ENCODE measurements at regions not wholly inside any gene's neighbourhood (a gene's known extent, or its start where the extent isn't known, plus 50 kb on each side); places are given as distances from the start of the nearest gene placed in this dataset.
"Not testable (repeated sequence)": the region's sequence is repeated elsewhere in the genome, so short reads cannot be mapped to it uniquely, and the experiment has no call there.

GRCh38 chr9:15372455-15372854 is 50.2 kb upstream of the SNAPC3 start:
- no peaks in the 10 kb centered on the region for H3K9me3 ChIP-seq
- H3K4me1 ChIP-seq (ENCODE audit: low read depth) = peaks cover 14% of the 10 kb centered on the region
- intact Hi-C loops (cut with DNase I, micrococcal nuclease) = no loop called here
- no peaks in the 10 kb centered on the region for H3K36me3 ChIP-seq (ENCODE audit: low read depth)
- peak; percentile 77 for ATAC-seq
- no peak for DNase-seq
- no peak for TF ChIP-seq CTCF (IDR thresholded peaks at IDR 0.05)
- no peak overlapping the region for H3K4me3 ChIP-seq

GRCh38 chr9:15371448-15371845 is 51.2 kb upstream of the SNAPC3 start:
- ATAC-seq (no peak), DNase-seq (no peak)
- no peaks in the 10 kb centered on the region for H3K36me3 ChIP-seq (ENCODE audit: low read depth)
- no peaks in the 10 kb centered on the region for H3K9me3 ChIP-seq
- TF ChIP-seq CTCF (IDR thresholded peaks at IDR 0.05) = no peak
- intact Hi-C loops (cut with DNase I, micrococcal nuclease) = no loop called here
- H3K4me1 ChIP-seq (ENCODE audit: low read depth) = peaks cover 14% of the 10 kb centered on the region
- H3K4me3 ChIP-seq = no peak overlapping the region

GRCh38 chr9:15370466-15371447 is 51.9 kb upstream of the SNAPC3 start:
- TF ChIP-seq CTCF (IDR thresholded peaks at IDR 0.05) = no peak
- DNase-seq (no peak), ATAC-seq (peak; percentile 54)
- intact Hi-C loops (cut with DNase I, micrococcal nuclease) = no loop called here
- Histone ChIP-seq H3K4me1 (ENCODE audit: low read depth) (peaks cover 14% of the 10 kb centered on the region), H3K4me3 (no peak overlapping the region), H3K9me3 (no peaks in the 10 kb centered on the region), H3K36me3 (ENCODE audit: low read depth) (no peaks in the 10 kb centered on the region)

- intact Hi-C loops (cut with DNase I, micrococcal nuclease) = no loop called here
- H3K4me1 ChIP-seq (ENCODE audit: low read depth) = peaks cover 12% of the 10 kb centered on the region
- no peak overlapping the region for H3K4me3 ChIP-seq
- no peak for ATAC-seq
- no peaks in the 10 kb centered on the region for H3K36me3 ChIP-seq (ENCODE audit: low read depth)
- TF ChIP-seq CTCF (IDR thresholded peaks at IDR 0.05) = no peak
- no peak for DNase-seq
- H3K9me3 ChIP-seq = no peaks in the 10 kb centered on the region
Measured at GRCh38 chr9:15369871-15370270, 52.8 kb upstream of the SNAPC3 start.

- ATAC-seq (no peak), DNase-seq (no peak)
- H3K9me3 ChIP-seq = no peaks in the 10 kb centered on the region
- TF ChIP-seq CTCF (IDR thresholded peaks at IDR 0.05) = no peak
- intact Hi-C loops (cut with DNase I, micrococcal nuclease) = no loop called here
- no peak overlapping the region for H3K4me3 ChIP-seq
- peaks cover 9% of the 10 kb centered on the region for H3K4me1 ChIP-seq (ENCODE audit: low read depth)
- H3K36me3 ChIP-seq (ENCODE audit: low read depth) = no peaks in the 10 kb centered on the region
Measured at GRCh38 chr9:15369238-15369637, 53.4 kb upstream of the SNAPC3 start.

- DNase-seq; H3K9me3 ChIP-seq; H3K4me1 ChIP-seq (ENCODE audit: low read depth); H3K4me3 ChIP-seq; H3K36me3 ChIP-seq (ENCODE audit: low read depth); intact Hi-C loops (cut with DNase I, micrococcal nuclease); ATAC-seq: not testable (repeated sequence)
Measured at GRCh38 chr9:15364975-15365553, 57.6 kb upstream of the SNAPC3 start.
